GM19238 (cell line): ENCODE measurements at regions not wholly inside any gene's neighbourhood (a gene's known extent, or its start where the extent isn't known, plus 50 kb on each side); places are given as distances from the start of the nearest gene placed in this dataset.

Experiments used
- DNase-seq: peaks from one replicate; pipeline ENCODE4 v3.0.0; 2011; ENCODE audit warnings: low spot score; ENCODE audit not compliant: insufficient read length

- no peak for DNase-seq
Measured at GRCh38 chr10:14468023-14468441, 137.3 kb upstream of the FRMD4A start.

GRCh38 chr10:14466257-14466656, 135.5 kb upstream of the FRMD4A start:
- DNase-seq, result no peak

- DNase-seq, result no peak
Measured at GRCh38 chr10:14460447-14460846, 129.7 kb upstream of the FRMD4A start.

- DNase-seq, result no peak
Measured at GRCh38 chr10:14459665-14460064, 128.9 kb upstream of the FRMD4A start.

GRCh38 chr10:14456870-14457266, 126.1 kb upstream of the FRMD4A start:
- no peak for DNase-seq

GRCh38 chr10:14456218-14456869, 125.6 kb upstream of the FRMD4A start:
- DNase-seq, result no peak

GRCh38 chr10:14454629-14455028, 123.9 kb upstream of the FRMD4A start:
- no peak for DNase-seq

- DNase-seq, result no peak
Measured at GRCh38 chr10:14454206-14454605, 123.5 kb upstream of the FRMD4A start.

GRCh38 chr10:14453593-14453992, 122.9 kb upstream of the FRMD4A start:
- no peak for DNase-seq

GRCh38 chr10:14451341-14451740, 120.6 kb upstream of the FRMD4A start:
- DNase-seq, result no peak

GRCh38 chr10:14450041-14450491, 119.3 kb upstream of the FRMD4A start:
- no peak for DNase-seq

GRCh38 chr10:14449293-14449815, 118.6 kb upstream of the FRMD4A start:
- no peak for DNase-seq

GRCh38 chr10:14448197-14448990, 117.7 kb upstream of the FRMD4A start:
- no peak for DNase-seq

GRCh38 chr10:14447094-14447839, 116.5 kb upstream of the FRMD4A start:
- DNase-seq, result no peak

GRCh38 chr10:14439451-14440259, 108.9 kb upstream of the FRMD4A start:
- DNase-seq, result no peak

GRCh38 chr10:14438576-14438975, 107.9 kb upstream of the FRMD4A start:
- DNase-seq, result no peak

GRCh38 chr10:14438057-14438456, 107.3 kb upstream of the FRMD4A start:
- DNase-seq, result no peak

GRCh38 chr10:14435976-14436632, 105.4 kb upstream of the FRMD4A start:
- no peak for DNase-seq

GRCh38 chr10:14433147-14433546, 102.4 kb upstream of the FRMD4A start:
- DNase-seq, result no peak

- no peak for DNase-seq
Measured at GRCh38 chr10:14431868-14432267, 101.1 kb upstream of the FRMD4A start.
